Stomach smooth muscle (tissue), 2 donors: ENCODE measurements at regions not wholly inside any gene's neighbourhood (a gene's known extent, or its start where the extent isn't known, plus 50 kb on each side); places are given as distances from the start of the nearest gene placed in this dataset.

Experiments used
- H3K27ac ChIP-seq: one replicate; pipeline ENCODE4 v1.7.0; 2013; ENCODE audit warnings: mild to moderate bottlenecking, low read length, inconsistent platforms
- H3K27me3 ChIP-seq, 2 donors: one replicate each; pipeline ENCODE4 v1.7.0; 2013; ENCODE audit warnings: low read length in 2 of 2; ENCODE audit not compliant: insufficient read depth in 2 of 2, control insufficient read depth in 1 of 2
- H3K36me3 ChIP-seq, 2 donors: one replicate each; pipeline ENCODE4 v1.7.0; 2013; ENCODE audit warnings: low read length in 2 of 2; ENCODE audit not compliant: control insufficient read depth in 2 of 2, insufficient read depth in 2 of 2
- H3K4me1 ChIP-seq: one replicate; pipeline ENCODE4 v1.7.0; 2013; ENCODE audit warnings: low read length; ENCODE audit not compliant: control insufficient read depth, insufficient read depth
- H3K4me3 ChIP-seq, 2 donors: one replicate each; pipeline ENCODE4 v1.7.0; 2013; ENCODE audit warnings: low read length in 2 of 2
- H3K9ac ChIP-seq, 2 donors: one replicate each; pipeline ENCODE4 v1.7.0; 2013; ENCODE audit warnings: low read length in 2 of 2, mild to moderate bottlenecking in 1 of 2
- H3K9me3 ChIP-seq, 2 donors: one replicate each; pipeline ENCODE4 v1.7.0; 2013; ENCODE audit warnings: low read length in 2 of 2; ENCODE audit not compliant: control insufficient read depth in 2 of 2
- donor health status: healthy.
- donor health status: Pancreatic carcinoma.

- peaks cover 46 to 59% of the 10 kb centered on the region in 2 donors for H3K27me3 ChIP-seq
Measured at GRCh38 chr20:59403261-59403961, 103.0 kb downstream of the EDN3 start.

GRCh38 chr20:59403962-59404314 lies 103.5 kb downstream of the EDN3 start:
- no peaks in the 10 kb centered on the region for H3K36me3 ChIP-seq
- no peaks in the 10 kb centered on the region for H3K9me3 ChIP-seq
- no peak overlapping the region for H3K27ac ChIP-seq
- peaks cover 44 to 60% of the 10 kb centered on the region in 2 donors for H3K27me3 ChIP-seq
- H3K4me1 ChIP-seq = peaks cover 16% of the 10 kb centered on the region
- H3K4me3 ChIP-seq = peak overlapping the region; percentile 27 to 35
- H3K9ac ChIP-seq = no peak overlapping the region

More at GRCh38 chr20:59403261-59403961, 103.0 kb downstream of the EDN3 start:
- Histone ChIP-seq H3K9ac (no peak overlapping the region), H3K27ac (no peak overlapping the region), H3K36me3 (no peaks in the 10 kb centered on the region), H3K4me1 (peaks cover 16% of the 10 kb centered on the region), H3K4me3 (peak overlapping the region in 1 of 2 donors; percentile 35), H3K9me3 (no peaks in the 10 kb centered on the region)

- H3K4me3 ChIP-seq = no peak overlapping the region
- no peak overlapping the region for H3K9ac ChIP-seq
- H3K4me1 ChIP-seq = peaks cover 16% of the 10 kb centered on the region
- H3K9me3 ChIP-seq = no peaks in the 10 kb centered on the region
- H3K27ac ChIP-seq = no peak overlapping the region
- peaks cover 46 to 52% of the 10 kb centered on the region in 2 donors for H3K27me3 ChIP-seq
- H3K36me3 ChIP-seq = no peaks in the 10 kb centered on the region
Measured at GRCh38 chr20:59404749-59405148, 104.3 kb downstream of the EDN3 start.

GRCh38 chr20:59405226-59406200 lies 105.1 kb downstream of the EDN3 start:
- no peak overlapping the region for H3K9ac ChIP-seq
- peaks cover 16% of the 10 kb centered on the region for H3K4me1 ChIP-seq
- H3K4me3 ChIP-seq = no peak overlapping the region
- H3K27me3 ChIP-seq = peaks cover 43 to 48% of the 10 kb centered on the region in 2 donors
- H3K27ac ChIP-seq = no peak overlapping the region
- no peaks in the 10 kb centered on the region for H3K9me3 ChIP-seq
- no peaks in the 10 kb centered on the region for H3K36me3 ChIP-seq

GRCh38 chr20:59406446-59406845 lies 106.0 kb downstream of the EDN3 start:
- Histone ChIP-seq H3K4me1 (peaks cover 16% of the 10 kb centered on the region), H3K9ac (no peak overlapping the region), H3K27me3 (peaks cover 33 to 44% of the 10 kb centered on the region in 2 donors), H3K36me3 (no peaks in the 10 kb centered on the region), H3K4me3 (no peak overlapping the region), H3K9me3 (no peaks in the 10 kb centered on the region), H3K27ac (no peak overlapping the region)

GRCh38 chr20:59411170-59411569 lies 110.8 kb downstream of the EDN3 start:
- no peaks in the 10 kb centered on the region for H3K36me3 ChIP-seq
- no peak overlapping the region for H3K27ac ChIP-seq
- no peaks in the 10 kb centered on the region for H3K9me3 ChIP-seq
- peaks cover 4 to 8% of the 10 kb centered on the region in 2 donors for H3K27me3 ChIP-seq
- H3K4me1 ChIP-seq = no peaks in the 10 kb centered on the region
- H3K9ac ChIP-seq = no peak overlapping the region
- H3K4me3 ChIP-seq = no peak overlapping the region

- Histone ChIP-seq H3K4me1 (no peaks in the 10 kb centered on the region), H3K4me3 (no peak overlapping the region), H3K9ac (no peak overlapping the region), H3K36me3 (no peaks in the 10 kb centered on the region), H3K27me3 (peaks cover 4 to 5% of the 10 kb centered on the region in 2 donors), H3K27ac (no peak overlapping the region), H3K9me3 (no peaks in the 10 kb centered on the region)
Measured at GRCh38 chr20:59411589-59411988, 111.2 kb downstream of the EDN3 start.

- Histone ChIP-seq H3K4me3 (no peak overlapping the region), H3K27ac (no peak overlapping the region), H3K9me3 (no peaks in the 10 kb centered on the region), H3K27me3 (peaks cover 4% of the 10 kb centered on the region in 2 donors), H3K4me1 (no peaks in the 10 kb centered on the region), H3K36me3 (no peaks in the 10 kb centered on the region), H3K9ac (no peak overlapping the region)
Measured at GRCh38 chr20:59412181-59412580, 111.8 kb downstream of the EDN3 start.

- Histone ChIP-seq H3K4me1 (no peaks in the 10 kb centered on the region), H3K9me3 (no peaks in the 10 kb centered on the region), H3K36me3 (no peaks in the 10 kb centered on the region), H3K27me3 (peaks cover 4% of the 10 kb centered on the region in 2 donors), H3K27ac (no peak overlapping the region), H3K4me3 (no peak overlapping the region), H3K9ac (no peak overlapping the region)
Measured at GRCh38 chr20:59412875-59413284, 112.5 kb downstream of the EDN3 start.

- H3K4me3 ChIP-seq = no peak overlapping the region
- H3K9me3 ChIP-seq = no peaks in the 10 kb centered on the region
- no peak overlapping the region for H3K27ac ChIP-seq
- H3K27me3 ChIP-seq = peaks cover 4% of the 10 kb centered on the region in 2 donors
- no peaks in the 10 kb centered on the region for H3K4me1 ChIP-seq
- H3K36me3 ChIP-seq = no peaks in the 10 kb centered on the region
- no peak overlapping the region for H3K9ac ChIP-seq
Measured at GRCh38 chr20:59413326-59413865, 113.0 kb downstream of the EDN3 start.
